GM19452 (cell line): ENCODE measurements at regions not wholly inside any gene's neighbourhood (a gene's known extent, or its start where the extent isn't known, plus 50 kb on each side); places are given as distances from the start of the nearest gene placed in this dataset.
"Not testable (repeated sequence)": the region's sequence is repeated elsewhere in the genome, so short reads cannot be mapped to it uniquely, and the experiment has no call there.

Source experiments
- ATAC-seq: cut with Tn5 transposase; IDR thresholded peaks from one replicate; pipeline ENCODE4 v1.9.1; 2021; ENCODE audit not compliant: unreplicated experiment

- ATAC-seq: no peak
These were observed 137.7 kb upstream of the CRHR1 start for GRCh38 chr17:45646288-45646988.

- ATAC-seq: no peak
These were observed 135.5 kb upstream of the CRHR1 start for GRCh38 chr17:45648642-45649041.

GRCh38 chr17:45649796-45650195 is 134.3 kb upstream of the CRHR1 start:
- ATAC-seq: no peak

DNA sequence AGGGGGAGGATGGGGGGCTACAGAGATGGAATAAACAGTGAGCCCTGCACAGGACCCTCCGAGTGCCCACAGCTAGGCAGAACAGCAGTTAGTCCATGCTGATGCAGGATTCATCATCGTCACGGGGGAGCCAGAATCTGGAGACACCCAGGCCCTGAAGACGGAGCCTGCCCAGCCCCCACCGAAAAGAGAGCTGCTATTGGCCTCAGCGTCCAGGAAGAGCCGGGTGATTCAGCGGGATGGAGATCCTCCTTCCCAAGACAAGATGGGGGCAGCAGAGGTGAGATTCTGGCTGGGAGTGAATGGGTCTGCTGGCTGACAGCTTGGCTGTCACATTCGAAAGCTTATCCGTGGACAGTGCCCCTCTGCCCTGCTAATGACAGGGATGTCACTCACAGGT is 133.6 kb upstream of the CRHR1 start:
- no peak for ATAC-seq

GRCh38 chr17:45651145-45651709 is 132.9 kb upstream of the CRHR1 start:
- ATAC-seq: no peak

- no peak for ATAC-seq
These were observed 130.5 kb upstream of the CRHR1 start for GRCh38 chr17:45653616-45654015.

DNA sequence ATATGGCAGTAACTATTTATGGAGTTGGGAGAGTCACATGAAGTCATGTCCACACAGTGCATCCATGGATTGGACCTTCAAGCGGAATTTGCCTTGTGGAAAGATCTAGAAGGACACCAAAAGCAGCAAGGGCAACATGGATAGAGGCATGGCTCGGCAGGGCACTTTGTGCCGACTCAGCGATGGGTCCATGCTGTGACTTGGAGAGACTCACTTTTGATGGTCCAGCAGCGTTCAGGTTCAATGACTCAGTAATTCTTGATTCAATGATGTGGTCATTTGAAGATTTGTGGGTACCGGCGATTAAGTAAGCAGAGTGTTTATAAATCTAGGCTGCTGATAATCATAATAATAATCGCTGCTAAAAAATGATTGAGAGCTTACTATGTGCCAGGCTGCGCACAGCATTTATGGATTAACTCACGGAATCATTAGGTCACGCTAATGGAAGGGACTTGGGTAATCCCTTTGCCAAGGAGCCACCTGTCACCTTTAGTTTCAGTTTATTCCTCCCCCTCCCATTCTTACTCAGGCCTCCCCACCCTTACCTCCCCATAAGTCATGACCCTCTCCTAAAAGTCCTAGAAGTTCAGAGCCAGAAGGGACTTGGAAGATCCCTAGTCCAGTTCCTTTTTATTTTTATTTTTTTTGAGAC is 127.5 kb upstream of the CRHR1 start:
- no peak for ATAC-seq

GRCh38 chr17:45660474-45660873 is 123.6 kb upstream of the CRHR1 start:
- no peak for ATAC-seq

GRCh38 chr17:45662432-45662831 is 121.7 kb upstream of the CRHR1 start:
- ATAC-seq: no peak

DNA sequence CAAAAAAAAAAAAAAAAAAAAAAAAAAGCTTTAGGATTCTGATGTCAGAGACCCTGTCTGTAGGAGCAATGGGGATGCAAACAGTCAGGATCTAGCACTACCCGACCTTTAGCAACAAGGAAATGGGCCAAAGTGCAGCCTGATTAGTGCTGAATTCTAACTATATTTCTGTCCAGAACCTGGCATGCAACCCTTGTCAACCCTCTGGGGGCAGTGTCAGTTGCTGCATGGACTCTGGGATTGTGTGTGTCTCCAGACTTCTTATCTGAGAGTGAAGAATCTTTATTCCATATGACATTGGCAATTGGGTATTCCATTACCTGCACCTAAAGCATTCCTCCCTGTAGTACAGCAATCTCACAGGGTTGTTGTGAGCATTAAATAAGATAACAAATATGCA is 120.3 kb upstream of the CRHR1 start:
- ATAC-seq: no peak

- ATAC-seq: no peak
These were observed 119.2 kb upstream of the CRHR1 start for GRCh38 chr17:45664921-45665320.

GRCh38 chr17:45666046-45666600 is 118.0 kb upstream of the CRHR1 start:
- no peak for ATAC-seq

GRCh38 chr17:45666641-45667040 is 117.5 kb upstream of the CRHR1 start:
- no peak for ATAC-seq

DNA sequence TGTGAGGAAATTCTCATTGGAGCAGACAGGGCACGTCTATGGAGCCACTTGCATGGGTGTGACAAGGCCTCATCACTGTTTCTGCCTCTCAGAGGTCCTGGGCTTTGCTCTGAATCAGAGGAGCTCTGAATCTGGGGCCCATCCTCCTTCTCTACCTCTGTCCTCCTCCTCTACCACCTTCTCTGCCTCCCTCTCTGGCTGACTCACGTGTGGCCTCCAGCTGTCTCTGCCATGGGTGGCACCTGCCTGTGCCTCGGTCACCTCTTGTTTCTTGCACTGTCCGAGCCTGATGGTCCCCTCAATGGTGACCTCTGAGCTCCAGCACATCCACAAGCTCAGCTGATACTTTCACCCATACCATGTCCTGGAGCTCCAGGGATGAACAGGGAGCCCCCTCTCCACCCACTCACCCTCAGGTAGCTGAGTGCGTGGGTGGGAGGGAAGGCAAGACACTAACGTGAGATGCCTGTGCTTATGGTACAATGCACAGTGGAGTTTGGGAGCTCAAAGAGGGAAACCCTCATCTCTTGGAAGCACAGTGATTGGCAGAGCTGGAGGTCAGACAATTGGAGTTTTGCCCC is 116.4 kb upstream of the CRHR1 start:
- no peak for ATAC-seq

DNA sequence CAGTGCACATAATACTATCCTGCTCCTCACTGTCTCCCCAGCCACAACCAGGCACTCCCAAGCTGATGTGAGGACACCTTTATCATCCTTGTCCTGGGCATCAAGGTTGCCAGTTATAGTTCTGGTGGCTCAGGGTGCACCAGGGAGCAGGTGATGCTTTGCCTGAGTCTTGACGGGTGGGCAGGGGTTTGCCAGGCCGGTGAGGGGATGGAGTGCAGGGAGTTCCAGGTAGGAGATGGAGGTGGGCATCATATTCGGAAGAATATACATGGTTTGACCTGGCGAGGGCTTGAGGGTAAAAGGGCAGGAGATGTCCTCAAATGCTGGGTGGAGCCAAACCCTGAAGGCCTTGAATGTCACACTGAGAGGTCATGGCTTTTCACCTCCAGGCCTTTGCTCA is 115.8 kb upstream of the CRHR1 start:
- no peak for ATAC-seq

GRCh38 chr17:45672301-45672700 is 111.8 kb upstream of the CRHR1 start:
- no peak for ATAC-seq

DNA sequence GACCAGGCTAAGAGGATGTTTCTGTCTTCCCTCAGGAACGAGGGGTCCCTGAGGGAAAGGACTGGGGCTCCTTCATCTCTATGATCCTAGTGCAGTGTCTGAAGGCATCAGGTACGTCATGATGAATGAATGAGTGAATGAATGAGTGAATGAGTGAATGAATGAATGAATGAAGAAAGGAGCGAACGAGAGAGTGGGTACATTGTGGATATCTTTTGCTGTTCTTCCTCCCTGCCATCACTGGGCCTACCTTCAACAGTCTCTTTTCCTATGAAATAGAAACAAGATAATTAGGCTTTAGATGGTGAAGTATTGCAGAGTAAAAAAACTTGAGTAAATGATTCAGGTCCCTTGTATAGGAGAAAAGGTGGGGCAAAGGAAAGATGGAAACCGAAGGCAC is 111.3 kb upstream of the CRHR1 start:
- no peak for ATAC-seq

GRCh38 chr17:45673759-45674158 is 110.4 kb upstream of the CRHR1 start:
- ATAC-seq: not testable (repeated sequence)

- no peak for ATAC-seq
These were observed 109.1 kb upstream of the CRHR1 start for GRCh38 chr17:45675012-45675411.

GRCh38 chr17:45675892-45676291 is 108.2 kb upstream of the CRHR1 start:
- ATAC-seq: no peak

- no peak for ATAC-seq
These were observed 107.4 kb upstream of the CRHR1 start for GRCh38 chr17:45676695-45677094.

DNA sequence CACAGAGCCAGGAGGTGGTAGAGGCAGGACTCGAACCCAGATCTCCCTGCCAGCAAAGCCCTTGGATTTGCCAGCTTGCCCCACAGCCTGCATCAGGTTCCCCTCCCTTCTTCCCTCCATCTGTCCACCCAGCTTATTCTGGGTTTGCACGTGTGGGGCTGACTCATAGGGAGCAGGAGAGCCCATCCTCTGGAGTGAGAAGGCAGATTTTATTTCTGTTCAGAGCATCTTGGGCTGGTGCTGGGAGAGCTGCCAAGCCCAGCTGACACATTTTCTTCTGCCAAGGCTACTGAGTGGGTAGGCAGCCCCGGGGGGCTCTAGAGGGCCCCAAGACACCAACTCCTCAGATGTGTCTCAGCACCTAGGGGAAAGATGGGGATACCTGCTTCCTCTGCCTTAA is 106.3 kb upstream of the CRHR1 start:
- no peak for ATAC-seq
